ENCODE measurements at regions not wholly inside any gene's neighbourhood (a gene's known extent, or its start where the extent isn't known, plus 50 kb on each side); places are given as distances from the start of the nearest gene placed in this dataset.
"Not testable (repeated sequence)": the region's sequence is repeated elsewhere in the genome, so short reads cannot be mapped to it uniquely, and the experiment has no call there.

GRCh38 chr5:1959725-1960581 is 77.2 kb upstream of the IRX4 start:
- DNase-seq (ENCODE audit: low read depth in 4 of 4, low spot score in 2 of 4): no peak

- no peak for DNase-seq (ENCODE audit: low read depth in 4 of 4, low spot score in 2 of 4)
These were observed 76.5 kb upstream of the IRX4 start for GRCh38 chr5:1959231-1959630.

- DNase-seq (ENCODE audit: low read depth in 4 of 4, low spot score in 2 of 4): no peak
These were observed 75.7 kb upstream of the IRX4 start for GRCh38 chr5:1958211-1959010.

- DNase-seq (ENCODE audit: low read depth in 4 of 4, low spot score in 2 of 4): no peak
These were observed 72.9 kb upstream of the IRX4 start for GRCh38 chr5:1955586-1955985.

GRCh38 chr5:1953710-1954109 is 71.0 kb upstream of the IRX4 start:
- DNase-seq (ENCODE audit: low read depth in 4 of 4, low spot score in 2 of 4): not testable (repeated sequence)

GRCh38 chr5:1952444-1953099 is 69.8 kb upstream of the IRX4 start:
- no peak for DNase-seq (ENCODE audit: low read depth in 4 of 4, low spot score in 2 of 4)

- no peak for DNase-seq (ENCODE audit: low read depth in 4 of 4, low spot score in 2 of 4)
These were observed 69.3 kb upstream of the IRX4 start for GRCh38 chr5:1952021-1952420.

GRCh38 chr5:1951165-1951816 is 68.6 kb upstream of the IRX4 start:
- no peak for DNase-seq (ENCODE audit: low read depth in 4 of 4, low spot score in 2 of 4)

- DNase-seq (ENCODE audit: low read depth in 4 of 4, low spot score in 2 of 4): no peak
These were observed 68.0 kb upstream of the IRX4 start for GRCh38 chr5:1950708-1951103.

GRCh38 chr5:1950096-1950707 is 67.5 kb upstream of the IRX4 start:
- no peak for DNase-seq (ENCODE audit: low read depth in 4 of 4, low spot score in 2 of 4)

- DNase-seq (ENCODE audit: low read depth in 4 of 4, low spot score in 2 of 4): no peak
These were observed 66.5 kb upstream of the IRX4 start for GRCh38 chr5:1949253-1949652.

GRCh38 chr5:1948663-1949191 is 66.0 kb upstream of the IRX4 start:
- no peak for DNase-seq (ENCODE audit: low read depth in 4 of 4, low spot score in 2 of 4)

GRCh38 chr5:1948111-1948510 is 65.4 kb upstream of the IRX4 start:
- DNase-seq (ENCODE audit: low read depth in 4 of 4, low spot score in 2 of 4): no peak

- no peak for DNase-seq (ENCODE audit: low read depth in 4 of 4, low spot score in 2 of 4)
These were observed 64.1 kb upstream of the IRX4 start for GRCh38 chr5:1946776-1947175.

- no peak for DNase-seq (ENCODE audit: low read depth in 4 of 4, low spot score in 2 of 4)
These were observed 63.5 kb upstream of the IRX4 start for GRCh38 chr5:1946122-1946677.

GRCh38 chr5:1945606-1946005 is 62.9 kb upstream of the IRX4 start:
- no peak for DNase-seq (ENCODE audit: low read depth in 4 of 4, low spot score in 2 of 4)

- no peak for DNase-seq (ENCODE audit: low read depth in 4 of 4, low spot score in 2 of 4)
These were observed 61.7 kb upstream of the IRX4 start for GRCh38 chr5:1944408-1944807.

GRCh38 chr5:1943481-1943880 is 60.8 kb upstream of the IRX4 start:
- DNase-seq (ENCODE audit: low read depth in 4 of 4, low spot score in 2 of 4): no peak

- no peak for DNase-seq (ENCODE audit: low read depth in 4 of 4, low spot score in 2 of 4)
These were observed 59.9 kb upstream of the IRX4 start for GRCh38 chr5:1942630-1943029.

- no peak for DNase-seq (ENCODE audit: low read depth in 4 of 4, low spot score in 2 of 4)
These were observed 59.4 kb upstream of the IRX4 start for GRCh38 chr5:1942158-1942557.

All from left renal cortex interstitium (tissue), 4 donors.